NCI-H1417 treated with DMSO at 0.1 percent for 48 hours (cell line): ENCODE measurements at regions not wholly inside any gene's neighbourhood (a gene's known extent, or its start where the extent isn't known, plus 50 kb on each side); places are given as distances from the start of the nearest gene placed in this dataset.

Source experiments
- DNase-seq: peaks from one replicate; lab custom pipeline; 2025; lab: John Stamatoyannopoulos, UW

DNA sequence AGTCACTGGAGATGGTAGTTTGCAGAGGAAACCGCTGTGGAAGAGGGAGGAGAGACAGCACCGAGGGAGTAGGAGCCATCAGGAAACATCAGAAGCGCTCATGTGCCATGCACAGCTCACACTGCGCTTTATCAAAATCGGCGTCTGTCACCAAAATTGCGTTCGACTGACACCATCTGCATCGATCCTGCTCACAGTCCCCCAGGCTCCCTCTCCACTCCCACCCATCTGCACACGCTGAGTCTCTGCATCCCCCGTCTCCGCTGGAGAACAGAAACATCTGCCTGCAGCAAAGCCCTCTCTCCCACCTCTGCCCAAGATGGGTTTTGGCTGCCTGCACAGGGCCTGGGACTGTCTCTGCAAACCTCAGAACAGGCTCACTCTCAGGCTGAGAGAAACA lies 187.5 kb upstream of the RPL38 start:
- no peak for DNase-seq

DNA sequence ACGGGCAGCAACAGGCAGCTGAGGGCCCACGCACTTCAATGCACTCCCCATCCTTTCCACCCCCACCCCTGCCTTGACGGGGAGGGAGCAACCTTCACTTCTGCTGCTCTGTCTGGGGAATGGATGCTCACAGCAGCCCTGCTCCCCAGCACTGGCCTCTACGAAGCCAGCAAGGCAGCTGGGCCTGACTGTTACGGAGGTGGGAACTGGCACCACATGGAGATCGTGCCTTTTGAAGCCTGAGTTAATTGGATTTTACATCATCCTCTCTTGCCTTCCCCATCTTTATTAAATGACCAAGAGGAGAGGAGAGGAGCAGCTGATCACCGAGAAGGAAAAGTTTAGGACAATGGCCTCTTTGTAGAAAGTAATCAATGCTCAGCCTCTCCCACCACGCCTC lies 187.0 kb upstream of the RPL38 start:
- DNase-seq, result no peak

DNA sequence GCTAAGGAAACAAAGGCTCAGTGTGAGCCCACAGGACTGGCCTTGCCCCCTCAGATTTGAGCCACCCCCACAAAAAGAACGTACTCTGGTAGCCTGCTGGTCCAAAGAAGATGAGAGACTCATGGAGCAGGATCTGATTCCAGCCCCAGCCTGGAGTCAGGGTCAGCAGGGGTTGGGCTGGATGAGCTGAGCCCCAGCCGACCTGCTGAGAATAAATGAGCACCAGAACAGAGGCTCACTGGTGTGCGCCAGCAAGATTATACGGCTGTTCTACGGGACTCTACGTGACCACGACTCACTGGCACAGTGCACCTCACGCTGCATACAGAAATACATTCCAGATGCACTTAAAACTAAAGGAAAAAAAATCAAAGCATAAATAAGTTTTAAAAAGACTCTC lies 186.0 kb upstream of the RPL38 start:
- DNase-seq, result no peak

DNA sequence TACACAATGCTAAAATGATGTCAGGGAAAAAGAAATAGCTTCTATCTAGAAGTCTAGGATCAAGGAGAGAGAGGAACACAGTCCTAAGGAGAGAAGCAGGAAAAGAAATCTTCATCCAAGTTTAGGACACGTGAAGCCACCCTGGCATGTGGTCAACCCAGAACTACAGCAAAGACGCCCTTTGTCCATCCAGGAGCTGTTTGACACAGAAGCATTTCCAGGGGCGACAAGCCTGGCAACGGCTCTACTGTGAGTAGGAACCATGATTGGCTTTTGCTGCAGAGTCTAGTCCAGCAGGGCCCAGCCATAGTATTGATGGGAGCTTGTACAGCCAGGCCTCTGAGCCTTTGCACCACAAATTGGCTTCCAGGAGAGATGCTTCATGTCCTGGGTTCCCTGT lies 185.4 kb upstream of the RPL38 start:
- no peak for DNase-seq

DNA sequence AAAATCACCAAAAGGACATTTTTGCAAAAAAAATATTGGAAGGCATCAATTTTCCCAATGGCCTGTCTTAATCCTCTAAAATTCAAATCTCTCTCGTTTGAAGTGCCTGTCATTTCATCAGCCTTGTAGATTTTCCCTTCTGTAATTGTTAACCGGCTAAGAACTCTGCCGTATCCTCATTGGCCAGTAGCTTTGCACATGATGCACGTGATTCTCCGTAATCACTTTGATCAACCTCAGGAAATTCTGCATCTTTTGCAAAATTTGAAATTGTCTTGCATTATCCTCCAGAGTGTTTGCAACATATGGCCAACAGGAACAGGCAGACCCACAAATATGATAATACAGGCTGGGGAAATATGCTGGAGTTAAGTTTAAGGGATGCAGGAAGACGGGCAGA lies 184.2 kb upstream of the RPL38 start:
- DNase-seq, result no peak

DNA sequence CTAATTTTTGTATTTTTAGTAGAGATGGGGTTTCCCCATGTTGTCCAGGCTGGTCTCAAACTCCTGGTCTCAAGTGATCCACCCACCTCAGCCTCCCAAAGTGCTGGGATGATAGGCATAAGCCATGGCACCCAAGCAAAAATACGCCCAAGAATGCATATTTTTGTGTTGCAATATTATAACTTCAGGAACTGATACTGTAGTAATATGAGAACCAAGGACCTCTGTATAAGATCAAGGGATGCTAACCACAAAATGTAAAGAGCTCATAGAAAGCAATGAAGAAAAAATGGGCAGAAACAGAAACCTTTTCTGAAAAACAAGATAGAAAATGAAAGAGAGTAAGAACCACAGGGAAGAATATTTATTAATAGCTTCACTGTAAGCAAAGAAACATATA lies 183.6 kb upstream of the RPL38 start:
- DNase-seq, result no peak

DNA sequence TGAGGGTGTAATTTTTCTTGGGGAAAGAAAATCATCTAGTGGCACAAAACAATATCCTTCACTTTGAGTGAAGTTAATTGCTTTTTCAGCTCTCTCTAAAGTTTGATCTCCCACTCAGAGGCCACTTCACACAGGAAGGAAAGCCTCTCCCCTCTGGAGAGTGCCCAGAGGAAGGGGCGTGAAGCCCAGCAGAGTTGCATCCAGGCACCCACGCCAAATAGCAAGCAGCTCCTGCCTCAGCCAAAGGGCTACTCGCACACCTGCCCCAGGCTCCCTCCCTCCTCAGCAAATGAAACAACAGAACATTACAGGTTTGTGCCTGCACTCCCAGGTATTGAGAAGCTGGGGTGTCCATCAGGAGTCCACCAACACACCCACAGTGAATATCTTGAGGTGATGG lies 183.0 kb upstream of the RPL38 start:
- DNase-seq, result no peak

DNA sequence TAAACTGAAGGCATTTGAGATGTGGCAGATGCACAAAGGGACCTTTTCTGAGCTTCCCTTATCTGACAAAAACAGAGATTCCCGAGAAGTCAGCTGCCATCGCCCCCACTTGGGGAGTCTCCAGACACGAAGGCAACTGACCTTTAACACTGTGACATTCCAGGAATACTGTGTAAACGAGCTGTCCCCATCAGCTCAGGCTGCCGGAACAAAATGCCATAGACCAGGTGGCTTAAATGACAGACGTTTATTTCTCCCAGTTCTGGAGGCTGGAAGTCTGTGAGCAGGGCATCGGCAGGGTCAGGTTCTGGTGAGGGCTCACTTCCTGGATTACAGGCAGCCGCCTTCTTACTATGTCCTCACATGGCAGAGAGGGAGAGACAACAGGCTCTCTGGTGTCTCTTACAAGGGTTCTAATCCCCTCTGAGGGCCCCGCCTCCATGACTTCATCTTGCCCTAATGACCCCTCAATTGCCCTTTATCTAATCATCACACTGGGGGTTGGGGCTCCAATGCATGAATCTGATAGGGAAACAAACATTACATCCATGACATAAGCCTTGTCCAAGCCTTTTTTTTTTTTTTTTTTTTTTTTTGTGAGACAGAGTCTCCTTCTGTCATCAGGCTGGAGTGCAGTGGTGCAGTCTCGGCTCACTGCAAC lies 178.5 kb upstream of the RPL38 start:
- no peak for DNase-seq

DNA sequence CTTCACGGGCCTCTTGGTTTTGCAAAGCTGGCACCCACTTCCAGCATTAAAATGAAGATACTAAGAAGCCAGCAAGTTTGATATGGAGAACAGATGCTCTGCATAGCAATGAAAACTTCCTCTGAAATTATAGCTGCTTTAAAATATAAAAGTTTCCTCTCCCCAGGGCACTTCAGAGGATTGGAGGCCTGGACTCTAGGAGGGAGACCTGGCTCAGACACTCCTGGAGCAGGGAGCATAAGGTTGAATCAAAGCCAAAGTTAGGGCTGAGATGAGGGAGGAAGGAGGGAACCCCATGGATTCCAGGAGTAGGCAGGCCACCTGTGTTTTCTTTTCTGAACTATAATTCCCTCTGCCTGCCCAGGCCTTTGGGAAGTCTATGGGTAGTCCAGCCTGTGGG lies 176.0 kb upstream of the RPL38 start:
- DNase-seq, result no peak

DNA sequence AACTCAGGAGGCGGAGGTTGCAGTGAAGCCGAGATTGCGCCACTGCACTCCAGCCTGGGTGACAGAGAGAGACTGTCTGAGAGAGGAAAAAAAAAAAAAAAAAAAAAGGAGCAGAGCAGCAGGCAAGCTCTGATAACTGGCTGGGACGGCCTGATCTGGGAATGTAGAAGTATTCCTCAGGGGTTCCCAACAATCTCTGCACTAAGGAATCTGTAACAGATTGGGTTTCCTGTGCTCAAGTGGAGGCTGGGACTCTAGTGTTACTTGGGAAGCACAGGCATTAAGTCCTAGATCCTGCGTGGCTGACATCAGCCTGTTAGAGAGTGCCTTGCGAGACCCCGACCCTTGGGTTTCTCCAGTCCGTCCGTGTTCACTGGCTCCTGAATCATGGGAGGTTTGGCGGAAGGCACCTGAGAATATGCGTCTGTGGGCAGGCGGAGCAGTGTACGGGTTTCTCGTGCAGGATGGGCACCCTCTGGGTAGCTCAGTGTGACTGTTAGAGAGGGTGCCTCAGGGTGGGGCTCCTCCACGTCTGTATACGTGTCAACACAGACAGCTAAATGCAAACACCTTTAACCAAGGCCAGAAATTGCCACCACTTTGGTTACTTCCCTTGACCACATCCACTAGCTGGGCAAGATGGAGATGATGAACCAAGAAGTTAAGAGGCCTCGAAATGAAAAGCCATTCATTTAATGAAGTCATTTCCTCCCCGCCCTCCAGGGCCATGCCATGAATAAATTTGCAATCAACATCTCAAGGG lies 174.9 kb upstream of the RPL38 start:
- no peak for DNase-seq

DNA sequence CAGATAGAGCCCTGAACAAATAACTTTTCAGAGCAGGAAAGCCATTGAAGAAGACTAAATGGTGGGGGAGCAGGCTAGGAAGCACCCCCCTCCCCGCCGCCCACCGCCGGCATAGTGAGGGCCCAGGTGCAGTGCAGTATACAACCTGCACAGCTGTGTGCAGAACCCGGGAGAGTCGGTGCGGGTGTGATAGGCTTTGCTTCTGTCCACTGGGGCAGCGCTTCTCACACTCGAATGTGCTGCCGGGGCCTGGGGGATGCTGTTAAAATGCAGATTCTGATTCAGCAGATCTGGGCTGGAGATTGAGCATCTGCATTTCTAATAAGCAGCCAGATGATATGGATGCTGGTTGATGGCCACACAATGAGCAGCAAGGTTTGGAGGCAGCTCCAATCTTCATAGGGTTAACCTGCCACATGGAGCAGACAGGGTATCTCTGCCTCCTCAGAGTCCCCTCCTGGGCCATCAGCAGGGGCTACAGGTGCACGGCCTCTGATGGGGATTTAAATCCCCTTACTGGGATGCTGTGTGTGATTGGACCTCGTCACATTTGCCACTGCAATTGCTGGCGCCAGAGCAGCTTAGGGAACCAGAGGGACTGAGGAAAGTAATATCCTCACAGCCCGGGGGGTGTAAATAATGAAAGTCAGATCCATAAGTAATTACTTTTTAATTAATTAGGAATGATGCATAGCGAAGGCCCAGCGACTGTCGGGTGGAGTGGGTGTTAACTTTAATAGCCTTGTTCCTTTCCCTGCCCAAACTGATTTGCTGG lies 172.0 kb upstream of the RPL38 start:
- DNase-seq, result no peak

DNA sequence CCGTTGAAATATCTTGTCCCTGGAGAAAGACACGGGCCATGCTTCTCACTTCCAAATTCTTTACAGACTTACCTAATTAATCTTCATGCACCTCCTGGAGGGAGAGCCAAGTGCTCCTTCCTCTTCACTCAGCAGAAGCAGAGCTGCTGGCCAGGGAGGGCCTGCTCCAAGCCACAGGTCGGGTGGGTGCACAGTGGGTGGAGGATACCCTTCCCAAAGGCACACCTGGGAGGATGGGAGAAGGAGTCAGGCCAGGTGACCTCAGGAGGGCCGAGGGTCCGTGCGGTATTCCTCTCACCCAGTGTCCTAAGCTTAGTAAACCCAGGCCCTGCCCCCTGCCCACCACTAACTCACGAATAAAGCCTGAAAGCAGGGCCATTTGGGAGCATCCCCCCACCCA lies 171.3 kb upstream of the RPL38 start:
- no peak for DNase-seq

DNA sequence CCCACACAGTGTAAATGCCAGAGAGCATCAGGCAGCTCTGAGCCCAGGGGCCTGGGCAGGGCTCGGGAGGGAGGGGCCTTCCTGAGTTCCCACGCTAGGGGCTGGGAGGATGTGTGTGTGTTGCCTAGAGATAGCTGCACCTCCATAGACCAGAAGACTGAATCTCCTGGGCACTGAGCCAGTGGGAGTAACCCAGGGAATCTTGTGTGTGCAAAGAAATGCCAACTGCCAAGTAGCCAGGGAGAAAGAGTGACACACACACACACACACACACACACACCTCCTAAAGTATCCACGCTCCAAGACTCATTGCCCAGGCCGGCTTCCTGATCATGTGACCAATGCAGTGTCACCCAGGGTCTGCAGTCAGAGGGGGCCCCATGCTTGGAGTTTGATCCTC lies 166.2 kb upstream of the RPL38 start:
- no peak for DNase-seq

DNA sequence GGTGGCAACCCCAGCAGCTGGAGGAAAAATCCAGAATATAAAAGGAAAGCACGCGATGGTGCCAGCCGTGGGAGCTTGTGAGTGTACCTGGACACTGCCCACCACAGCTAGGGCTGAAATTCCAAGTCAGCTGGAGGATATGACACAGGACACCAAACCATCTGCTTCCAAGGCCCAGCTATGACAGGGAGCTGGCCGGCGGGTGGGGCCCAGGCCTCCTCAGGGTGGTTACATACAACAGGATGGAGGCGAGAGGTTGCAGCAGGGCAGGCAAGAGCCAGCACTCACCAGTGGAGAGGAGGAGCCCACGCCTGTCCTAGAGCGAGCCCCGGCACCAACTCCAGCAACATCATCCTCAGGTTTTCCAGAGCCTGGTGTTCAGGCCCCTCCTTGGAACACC lies 163.2 kb upstream of the RPL38 start:
- no peak for DNase-seq

DNA sequence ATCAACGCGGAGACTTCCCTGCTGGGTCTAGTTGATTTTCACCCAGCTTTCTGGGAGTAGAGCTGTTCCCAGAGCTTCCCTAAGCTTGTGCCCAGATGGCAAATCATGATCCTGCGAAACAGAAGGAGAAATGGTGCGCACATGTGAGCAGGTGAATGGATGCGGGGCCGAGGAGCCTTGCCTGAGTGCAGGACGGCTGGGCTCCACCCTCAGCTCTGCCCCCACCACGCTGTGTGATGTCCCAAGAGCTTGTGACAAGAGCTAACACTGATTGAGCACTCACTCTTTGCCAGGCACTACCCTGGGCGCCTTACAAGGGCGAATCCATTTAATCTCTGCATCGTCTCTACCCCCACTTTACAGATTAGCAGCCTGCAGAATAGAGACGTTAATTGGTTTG lies 162.7 kb upstream of the RPL38 start:
- no peak for DNase-seq

DNA sequence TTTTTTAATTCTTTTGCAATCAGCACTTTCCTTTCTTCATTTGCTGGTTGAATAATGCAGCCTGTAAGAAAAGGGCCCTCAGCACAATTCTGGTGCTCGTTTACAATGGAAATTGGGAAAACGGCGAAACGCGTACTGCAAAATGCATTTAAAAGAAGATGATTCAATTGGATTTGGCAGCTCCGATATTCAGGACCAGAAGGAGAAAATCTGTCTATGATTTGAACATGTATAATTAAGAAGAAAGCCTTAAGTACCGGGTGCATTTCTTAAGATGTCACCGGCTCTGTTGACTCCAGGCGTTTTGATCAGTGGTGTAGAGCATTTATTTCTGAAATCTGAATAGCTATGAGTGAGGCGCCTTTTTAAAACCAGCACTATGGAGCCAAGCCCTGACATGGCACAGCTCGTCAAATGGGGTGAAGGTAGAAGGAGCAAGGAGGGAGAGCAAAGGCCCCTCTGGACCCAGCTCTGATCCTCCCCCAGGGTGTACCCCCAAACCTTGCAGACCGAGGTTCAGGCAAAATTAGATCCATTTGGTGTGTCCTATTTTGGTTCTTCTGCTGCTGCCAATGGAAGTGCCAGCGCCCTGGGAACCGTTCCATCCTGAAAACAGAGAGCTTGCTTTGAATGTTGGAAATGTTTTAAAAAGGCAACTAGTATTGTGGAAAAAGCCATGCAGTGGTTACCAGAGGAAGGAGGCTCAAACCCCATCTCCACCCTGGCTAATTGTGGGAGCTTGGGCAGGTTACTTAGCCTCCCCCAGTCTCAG lies 161.4 kb upstream of the RPL38 start:
- no peak for DNase-seq

DNA sequence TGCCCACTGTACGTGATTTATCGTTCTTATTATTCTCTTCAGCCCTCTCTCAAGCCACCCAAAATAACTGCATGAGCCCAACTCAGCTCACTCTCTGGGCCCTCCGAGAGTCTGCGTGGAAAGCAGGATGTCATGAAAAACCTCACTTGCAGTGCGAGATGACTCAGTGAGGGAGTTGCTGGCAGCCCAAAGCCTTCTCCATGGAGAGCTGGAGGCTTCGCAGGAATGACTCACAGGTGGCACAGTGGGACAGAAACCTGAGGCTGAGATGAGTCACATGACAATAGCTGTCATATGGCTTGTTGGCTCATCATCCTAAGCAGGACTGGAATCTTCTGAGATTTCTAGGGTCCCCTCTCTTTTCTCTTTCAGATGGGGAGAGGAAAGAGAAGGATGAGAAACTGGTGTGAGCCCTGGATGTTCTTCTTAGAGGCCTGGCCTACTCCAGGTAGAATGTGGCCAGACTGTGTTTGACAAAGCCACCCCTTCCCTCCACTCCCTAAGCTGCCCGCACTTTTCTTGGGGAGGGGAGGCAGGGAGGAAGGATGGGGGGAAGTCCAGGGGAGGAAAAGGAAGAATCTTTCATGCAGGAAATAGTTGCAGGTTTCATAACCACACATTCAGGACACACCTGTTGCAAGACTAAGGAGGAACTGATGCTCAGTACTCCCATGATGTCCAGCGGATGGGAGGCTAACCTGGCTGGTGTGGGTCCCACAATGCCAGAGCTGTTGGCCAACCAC lies 160.6 kb upstream of the RPL38 start:
- DNase-seq, result no peak

DNA sequence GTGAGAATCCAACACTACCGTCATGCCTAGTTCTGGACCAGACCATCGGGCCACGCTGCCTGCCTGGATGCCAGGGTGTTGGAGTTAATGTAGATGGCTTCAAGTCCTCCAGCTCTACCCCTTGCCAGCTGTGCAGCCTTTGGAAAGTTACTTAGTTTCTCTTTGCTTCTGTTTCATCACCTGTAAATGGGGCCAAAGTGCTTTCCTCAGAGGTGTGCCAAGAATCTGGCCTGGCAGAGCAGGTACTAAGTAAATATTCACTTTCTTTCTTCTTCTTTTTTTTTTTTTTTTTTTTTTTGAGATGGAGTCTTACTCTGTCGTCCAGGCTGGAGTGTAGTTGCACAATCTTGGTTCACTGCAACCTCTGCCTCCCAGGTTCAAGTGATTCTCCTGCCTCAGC lies 159.5 kb upstream of the RPL38 start:
- DNase-seq, result no peak

DNA sequence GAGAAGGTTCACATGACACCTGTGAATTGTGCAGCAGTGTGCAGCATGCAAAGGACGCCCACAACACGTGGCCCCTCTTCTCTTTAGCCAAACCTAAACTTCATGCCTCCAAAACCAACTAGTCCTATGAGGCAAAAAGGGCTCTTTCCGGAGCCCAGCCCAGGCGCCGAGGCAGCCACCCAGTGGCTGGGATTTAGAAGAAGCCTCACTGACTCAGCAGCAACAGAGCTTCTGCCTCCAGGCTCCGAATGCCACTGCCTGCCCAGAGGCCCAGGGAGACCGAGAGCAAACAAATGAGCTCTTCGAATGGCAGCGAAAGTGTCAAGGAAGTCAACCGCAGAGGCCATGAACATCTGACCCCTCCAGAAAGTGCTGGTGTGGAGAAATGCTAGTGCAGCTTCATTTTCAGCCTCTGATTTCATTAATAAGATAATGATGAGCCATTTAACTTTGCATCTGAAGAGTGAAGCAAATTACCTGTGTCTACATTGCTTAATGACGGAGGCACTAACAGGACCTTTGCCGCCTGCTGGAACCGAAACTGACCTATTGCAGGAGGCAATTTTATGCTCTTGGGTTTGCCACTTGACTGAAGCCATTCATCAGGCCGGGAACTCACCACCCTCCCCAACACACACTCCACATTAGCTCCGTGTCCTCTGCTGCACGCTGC lies 157.7 kb upstream of the RPL38 start:
- DNase-seq, result no peak

DNA sequence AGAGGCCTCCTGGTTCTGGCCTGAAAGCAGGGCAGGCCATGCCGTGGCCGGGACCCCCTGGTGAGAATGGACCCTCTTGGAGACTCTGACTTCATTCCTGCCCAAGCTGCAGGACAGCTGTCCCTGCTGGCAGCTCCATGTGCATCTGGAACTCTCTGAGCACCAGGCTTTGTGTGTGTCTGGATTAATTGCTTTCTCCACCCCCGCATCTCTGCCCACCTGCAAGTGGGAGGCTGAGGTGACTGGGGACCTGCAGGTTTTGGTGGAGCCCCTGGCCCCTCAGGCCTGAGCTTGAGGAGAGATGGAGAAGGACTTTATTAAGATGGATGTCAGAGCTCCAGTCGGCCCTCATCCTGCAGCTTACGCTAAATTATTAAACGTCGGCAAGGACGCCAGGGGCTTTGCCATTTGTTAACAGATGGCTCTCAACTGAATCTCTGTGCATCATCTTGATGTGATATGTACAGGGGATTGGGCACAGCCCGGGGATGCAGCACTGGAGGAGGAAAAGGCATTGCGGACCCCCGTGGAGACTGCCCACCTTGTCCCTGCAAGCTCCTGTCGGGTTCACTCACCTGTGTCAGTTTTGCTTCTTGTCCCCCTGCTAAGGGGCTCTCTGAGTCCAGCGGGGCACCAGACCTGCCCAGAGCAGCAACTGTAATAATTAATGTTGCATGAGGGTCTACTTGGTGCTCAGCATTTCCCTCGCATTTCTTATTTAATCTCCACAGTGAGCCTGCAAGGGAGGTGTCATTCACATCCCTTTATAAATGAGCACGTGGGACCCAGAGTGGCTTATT lies 154.1 kb upstream of the RPL38 start:
- DNase-seq, result no peak
